ENCODE measurements at regions not wholly inside any gene's neighbourhood (a gene's known extent, or its start where the extent isn't known, plus 50 kb on each side); places are given as distances from the start of the nearest gene placed in this dataset.

- no peak for DNase-seq (ENCODE audit: low spot score)
Measured at GRCh38 chr12:87160848-87161601, 868.2 kb downstream of the C12orf50 start.

- no peak for DNase-seq (ENCODE audit: low spot score)
Measured at GRCh38 chr12:87157791-87158190, 871.4 kb downstream of the C12orf50 start.

DNA sequence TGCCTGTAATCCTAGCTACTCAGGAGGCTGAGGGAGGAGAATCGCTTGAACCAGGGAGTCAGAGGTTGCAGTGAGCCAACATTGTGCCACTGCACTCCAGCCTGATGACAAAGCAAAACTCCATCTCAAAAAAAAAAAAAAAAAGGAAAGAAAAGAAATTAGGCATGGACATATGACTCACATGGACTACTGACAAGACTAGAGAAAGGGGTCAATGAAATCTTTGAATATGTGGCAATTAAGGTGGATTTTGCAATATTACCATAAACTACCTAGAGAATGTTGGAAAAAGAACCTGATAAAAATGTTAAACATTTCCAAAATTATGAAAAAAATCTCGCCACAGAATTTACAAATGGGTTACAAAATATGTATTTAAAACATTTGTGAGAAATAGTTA lies 873.6 kb downstream of the C12orf50 start:
- no peak for DNase-seq (ENCODE audit: low spot score)

- peak; percentile 55 for DNase-seq (ENCODE audit: low spot score)
Measured at GRCh38 chr12:87152841-87153528, 876.2 kb downstream of the C12orf50 start.

GRCh38 chr12:87152075-87152474 lies 877.1 kb downstream of the C12orf50 start:
- DNase-seq (ENCODE audit: low spot score), result no peak

DNA sequence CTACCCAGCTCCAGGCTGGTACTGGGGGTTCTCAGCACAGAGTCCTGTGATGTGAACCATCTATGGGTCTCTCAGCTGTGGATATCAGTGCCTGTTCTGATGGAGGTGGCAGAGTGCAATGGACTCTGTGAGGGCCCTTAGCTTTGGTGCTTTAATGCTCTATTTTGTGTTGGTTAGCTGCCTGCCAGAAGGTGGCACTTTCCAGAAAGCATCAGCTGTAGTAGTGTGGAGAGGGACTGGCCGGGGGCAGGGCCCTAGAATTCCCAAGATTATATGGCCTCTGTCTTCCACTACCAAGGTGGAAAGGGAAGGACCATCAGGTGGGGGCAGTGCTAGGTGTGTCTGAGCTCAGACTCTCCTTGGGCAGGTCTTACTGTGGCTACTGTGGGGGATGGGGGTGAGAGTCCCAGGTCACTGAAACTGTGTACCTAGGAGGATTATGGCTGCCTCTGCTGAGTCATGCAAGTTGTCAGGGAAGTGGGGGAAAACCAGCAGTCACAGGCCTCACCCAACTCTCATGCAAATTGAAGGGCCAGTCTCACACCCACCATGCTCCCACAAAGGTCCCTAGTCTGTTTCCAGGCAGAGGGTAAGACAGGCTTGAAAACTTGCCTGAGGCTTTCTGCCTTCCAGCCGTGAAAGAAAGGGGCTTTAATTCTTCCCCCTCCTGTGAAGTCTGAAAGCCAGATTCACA lies 878.1 kb downstream of the C12orf50 start:
- no peak for DNase-seq (ENCODE audit: low spot score)

DNA sequence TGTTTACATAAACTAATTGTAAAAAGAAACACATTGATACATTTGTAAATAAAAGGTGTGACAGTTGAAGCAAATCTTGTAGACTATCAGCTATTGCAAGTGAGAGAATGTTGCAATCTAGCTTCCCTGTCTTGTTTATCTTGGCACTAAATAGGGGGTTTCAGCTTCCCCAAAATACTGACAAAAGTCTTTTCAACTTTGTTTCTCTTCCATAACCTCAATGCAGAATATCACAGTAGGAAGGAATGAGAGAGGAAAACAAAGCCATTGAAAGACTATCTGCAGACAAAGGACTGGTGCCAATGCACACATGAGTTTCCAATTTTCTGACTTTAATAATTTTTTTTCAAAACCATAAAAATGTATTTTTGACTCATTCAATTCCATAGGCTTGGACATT lies 886.2 kb upstream of the MGAT4C start:
- DNase-seq (ENCODE audit: low spot score), result no peak

- no peak for DNase-seq (ENCODE audit: low spot score)
Measured at GRCh38 chr12:87141091-87141490, 884.9 kb upstream of the MGAT4C start.

DNA sequence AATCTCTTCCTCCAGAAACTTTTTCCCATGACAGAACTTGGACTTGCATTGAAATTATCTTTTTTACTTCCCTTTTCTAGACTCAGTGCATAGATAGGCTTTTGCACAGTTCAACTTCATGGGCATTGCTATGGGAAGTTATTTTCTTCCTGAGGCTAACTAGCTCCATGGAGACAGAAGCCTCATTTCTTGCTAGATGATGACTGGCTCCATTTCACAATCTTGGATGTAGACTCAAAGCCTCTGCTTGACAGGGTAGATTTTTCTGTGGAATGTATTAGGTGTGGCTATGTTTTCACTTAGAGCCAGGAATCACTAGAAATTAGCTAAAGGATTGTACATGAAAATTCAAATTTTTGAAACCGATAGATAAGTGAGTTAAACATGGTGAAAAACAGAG lies 884.1 kb upstream of the MGAT4C start:
- DNase-seq (ENCODE audit: low spot score), result no peak

GRCh38 chr12:87137220-87137619 lies 881.0 kb upstream of the MGAT4C start:
- no peak for DNase-seq (ENCODE audit: low spot score)

DNA sequence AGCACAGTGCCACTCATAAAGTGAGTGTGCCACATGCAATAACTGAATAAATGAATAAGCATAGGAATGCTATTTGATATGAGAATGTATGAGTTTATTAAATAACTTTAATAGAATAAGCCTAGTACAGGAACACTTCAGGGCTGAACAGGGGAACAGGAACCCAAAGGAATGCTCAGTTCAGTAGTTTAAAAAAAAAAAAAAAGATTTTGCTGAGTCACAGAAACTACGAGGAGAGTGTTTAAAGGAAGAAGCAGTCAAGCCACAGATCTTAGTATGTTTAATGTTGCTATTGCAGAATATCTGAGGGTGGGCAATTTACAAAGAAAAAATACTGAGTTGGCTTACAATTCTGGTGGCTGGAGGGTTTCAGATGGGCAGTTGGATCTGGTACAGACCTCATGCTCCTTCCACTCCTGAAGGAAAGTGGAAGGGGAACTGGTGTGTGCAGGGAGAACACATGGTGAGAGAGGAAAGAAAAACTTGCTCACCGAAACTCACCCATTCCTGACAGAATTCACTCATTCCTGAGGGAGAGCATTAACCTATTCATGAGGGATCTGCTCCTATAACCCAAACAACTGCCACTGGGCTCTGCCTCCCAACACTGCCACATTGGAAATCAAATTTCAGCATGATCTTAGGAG lies 880.3 kb upstream of the MGAT4C start:
- DNase-seq (ENCODE audit: low spot score), result no peak

- DNase-seq (ENCODE audit: low spot score), result peak; percentile 98
Measured at GRCh38 chr12:87127272-87127671, 871.1 kb upstream of the MGAT4C start.

- DNase-seq (ENCODE audit: low spot score), result no peak
Measured at GRCh38 chr12:87121896-87122295, 865.7 kb upstream of the MGAT4C start.

DNA sequence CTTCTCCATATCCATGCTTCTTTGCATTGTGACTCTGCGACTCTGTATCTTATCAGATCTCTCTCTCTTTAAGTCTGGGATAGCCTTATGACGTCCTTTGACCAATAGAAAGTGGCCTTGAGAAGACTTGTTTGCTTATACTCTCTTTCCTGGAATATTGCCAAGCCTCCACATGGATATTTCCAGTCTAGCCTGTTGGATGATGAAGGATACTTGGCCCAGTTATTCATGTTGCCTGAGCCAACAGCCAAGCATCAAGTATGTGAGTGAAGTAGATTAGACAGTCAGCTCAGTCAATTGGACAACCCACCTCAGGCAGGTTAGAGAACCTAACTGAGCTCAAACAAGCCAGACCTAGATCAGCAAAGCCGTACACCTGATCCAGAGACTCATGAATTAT lies 864.2 kb upstream of the MGAT4C start:
- peak; percentile 49 for DNase-seq (ENCODE audit: low spot score)

DNA sequence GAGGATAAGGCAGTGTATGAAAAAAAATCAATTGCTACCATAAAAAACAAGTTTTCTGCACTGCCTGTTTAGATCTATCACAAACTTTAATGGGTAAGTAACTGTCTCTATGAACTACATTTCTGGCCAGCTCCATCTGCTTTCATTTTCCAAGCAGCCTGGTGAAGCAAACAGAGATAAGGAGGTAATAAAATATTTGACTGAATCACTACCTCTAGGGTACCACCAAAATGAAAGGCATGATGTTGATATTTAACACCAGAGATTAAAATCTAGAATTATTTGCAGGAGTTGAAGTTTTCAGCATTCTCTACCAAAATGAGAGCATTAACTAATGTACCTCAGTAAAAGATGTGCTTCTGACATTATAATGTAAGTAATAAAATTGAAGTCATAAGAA lies 863.5 kb upstream of the MGAT4C start:
- DNase-seq (ENCODE audit: low spot score), result peak; percentile 31

DNA sequence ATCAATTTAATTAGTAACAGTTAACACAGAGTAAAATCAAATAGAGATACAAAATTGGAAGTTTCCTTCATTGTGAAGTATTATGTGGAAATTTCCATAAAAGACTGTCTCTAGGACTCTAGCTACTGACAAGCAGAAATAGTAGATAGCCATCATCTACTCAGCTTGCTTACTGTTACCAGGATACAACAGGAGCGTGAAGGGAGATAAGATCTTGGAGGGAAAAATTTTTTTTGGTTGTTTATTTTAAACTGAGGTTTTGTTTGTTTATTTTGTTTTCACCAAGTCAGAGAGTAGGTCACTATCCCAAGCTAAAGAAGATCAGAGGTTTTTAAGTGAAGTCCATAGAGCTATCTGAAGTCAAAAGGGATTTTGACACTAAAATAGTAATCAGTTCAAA lies 861.3 kb upstream of the MGAT4C start:
- DNase-seq (ENCODE audit: low spot score), result no peak

DNA sequence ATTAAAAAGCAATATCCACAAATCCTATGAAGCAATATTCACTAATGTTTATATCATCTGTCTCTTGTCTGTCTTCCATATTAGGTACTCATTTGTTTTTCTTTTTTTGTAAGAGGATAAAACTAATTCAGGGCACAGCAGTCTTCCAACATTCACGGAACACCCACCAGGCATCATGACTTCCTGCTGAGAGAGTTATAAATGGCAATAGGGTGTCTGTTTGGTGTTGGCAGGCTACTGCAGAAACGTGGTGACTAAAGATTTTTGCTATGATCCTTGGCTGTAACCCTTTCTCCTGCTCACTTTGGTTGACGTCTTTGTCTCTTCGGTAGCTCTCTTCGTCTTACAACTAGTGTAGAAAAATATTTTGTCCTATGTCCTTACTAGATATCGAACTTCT lies 860.6 kb upstream of the MGAT4C start:
- peak; percentile 28 for DNase-seq (ENCODE audit: low spot score)

GRCh38 chr12:87112571-87113345 lies 856.6 kb upstream of the MGAT4C start:
- DNase-seq (ENCODE audit: low spot score), result no peak

- no peak for DNase-seq (ENCODE audit: low spot score)
Measured at GRCh38 chr12:87107766-87108165, 851.6 kb upstream of the MGAT4C start.

- no peak for DNase-seq (ENCODE audit: low spot score)
Measured at GRCh38 chr12:87107270-87107669, 851.1 kb upstream of the MGAT4C start.

DNA sequence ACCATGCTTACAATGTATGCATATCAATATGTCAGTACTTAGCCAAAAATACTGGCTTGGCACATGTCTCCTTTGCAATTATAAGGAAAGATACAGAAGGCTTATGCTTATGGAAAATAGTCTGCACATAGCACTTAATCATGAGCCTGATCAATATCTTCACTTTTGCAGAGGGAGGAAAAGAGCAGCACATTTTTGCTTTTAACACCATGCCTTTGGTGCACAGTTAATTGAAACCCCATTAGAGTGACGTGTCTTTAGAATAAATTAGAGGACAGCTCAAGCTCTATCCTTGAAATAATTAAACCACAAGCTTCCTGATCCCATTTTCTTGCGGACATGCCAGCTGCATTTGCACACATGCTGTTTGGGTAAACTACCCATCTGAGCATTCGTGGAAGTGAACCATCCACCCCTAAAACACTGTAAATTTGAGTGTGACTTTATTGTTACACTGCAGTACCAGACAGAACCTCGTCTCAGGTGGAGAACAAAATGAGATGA lies 839.9 kb upstream of the MGAT4C start:
- DNase-seq (ENCODE audit: low spot score), result no peak

- no peak for DNase-seq (ENCODE audit: low spot score)
Measured at GRCh38 chr12:87094356-87094755, 838.2 kb upstream of the MGAT4C start.
